B cell (primary cell): ENCODE measurements at regions not wholly inside any gene's neighbourhood (a gene's known extent, or its start where the extent isn't known, plus 50 kb on each side); places are given as distances from the start of the nearest gene placed in this dataset.

ENCODE experiments used
- ATAC-seq: fragments of 200-7000 bp; cut with Tn5 transposase; one replicate; pipeline ENCODE4 v1.10.0; 2021; ENCODE audit warnings: low read depth, mild to moderate bottlenecking, moderate number of reproducible peaks, moderate library complexity
- CTCF ChIA-PET: fragments of 350-600 bp; sonication (Branson Sonifier 250); formaldehyde crosslinking; loops from one replicate; lab custom pipeline; 2021; ENCODE audit warnings: antibody characterized with exemption, inconsistent platforms; lab: Charles Lee
- POLR2A ChIA-PET: fragments of 350-600 bp; sonication (Branson Sonifier 250); formaldehyde crosslinking; loops from one replicate; lab custom pipeline; 2021; ENCODE audit warnings: antibody characterized with exemption; lab: Charles Lee
- DNase-seq: peaks from one replicate; pipeline ENCODE4 v3.0.0; 2013
- H2AFZ ChIP-seq: 2 replicates; pipeline ENCODE4 v1.6.1; 2012; ENCODE audit warnings: mild to moderate bottlenecking, low read depth, low read length; ENCODE audit not compliant: insufficient read depth, poor library complexity, severe bottlenecking
- H3K27ac ChIP-seq, 2 donors: 1 replicate in 1 of 2; 2 replicates in 1 of 2; pipeline ENCODE4 v1.5.1; 2012 to 2013; ENCODE audit warnings: low read length in 2 of 2, mild to moderate bottlenecking in 2 of 2, moderate library complexity in 1 of 2
- H3K27me3 ChIP-seq, 4 experiments: fragments of 200-600 bp in 1 of 4; sonication (generic) in 1 of 4; replicated peaks in 1 of 4; 1 replicate in 2 of 4; 2 replicates in 2 of 4; pipeline versions ENCODE4 v1.6.1 to v1.7.0; 2013 to 2016; ENCODE audit warnings: low read length in 3 of 4, mild to moderate bottlenecking in 2 of 4, mixed read lengths in 1 of 4, moderate library complexity in 1 of 4; ENCODE audit not compliant: insufficient read depth in 4 of 4, control insufficient read depth in 3 of 4; ENCODE audit errors: control extremely low read depth in 1 of 4
- H3K36me3 ChIP-seq, 2 experiments: replicated peaks in 1 of 2; 1 replicate in 1 of 2; 2 replicates in 1 of 2; pipeline versions ENCODE4 v1.6.1 to v1.7.1; 2013; ENCODE audit warnings: low read length in 1 of 2; ENCODE audit not compliant: insufficient read depth in 2 of 2, control insufficient read depth in 1 of 2; ENCODE audit errors: control extremely low read depth in 1 of 2, extremely low read depth in 1 of 2
- H3K4me1 ChIP-seq, 2 donors: fragments of 200-600 bp in 1 of 2; sonication (generic) in 1 of 2; 1 replicate in 1 of 2; 2 replicates in 1 of 2; pipeline versions ENCODE4 v1.5.1 to v1.6.1; 2013 to 2017; ENCODE audit warnings: low read length in 2 of 2; ENCODE audit not compliant: control insufficient read depth in 2 of 2, insufficient read depth in 2 of 2
- H3K4me2 ChIP-seq: replicated peaks from 2 replicates; pipeline ENCODE3; 2012; ENCODE audit warnings: mild to moderate bottlenecking, low read depth, low read length; ENCODE audit not compliant: poor library complexity, severe bottlenecking
- H3K4me3 ChIP-seq, 5 experiments: fragments of 200-600 bp in 1 of 5; sonication (generic) in 1 of 5; 1 replicate in 3 of 5; 2 replicates in 2 of 5; pipeline versions ENCODE4 v1.5.1 to v1.7.0; 2011 to 2016; ENCODE audit warnings: low read length in 4 of 5, mild to moderate bottlenecking in 4 of 5, low read depth in 2 of 5, control low read depth in 1 of 5, moderate library complexity in 1 of 5; ENCODE audit not compliant: insufficient read depth in 1 of 5; ENCODE audit errors: control extremely low read depth in 1 of 5, extremely low read depth in 1 of 5
- H3K79me2 ChIP-seq: fragments of 200-600 bp; sonication (generic); one replicate; pipeline ENCODE4 v1.6.0; 2016; ENCODE audit warnings: low read length; ENCODE audit not compliant: control insufficient read depth, insufficient read depth
- H3K9ac ChIP-seq: fragments of 200-600 bp; sonication (generic); 2 replicates; pipeline ENCODE4 v1.6.1; 2017; ENCODE audit warnings: mild to moderate bottlenecking, low read length, moderate library complexity
- H3K9me3 ChIP-seq, 3 donors: one replicate each; pipeline versions ENCODE4 v1.6.1 to v1.7.1; 2013; ENCODE audit warnings: low read length in 2 of 3; ENCODE audit not compliant: control insufficient read depth in 2 of 3, insufficient read depth in 1 of 3; ENCODE audit errors: control extremely low read depth in 1 of 3
- H4K20me1 ChIP-seq: 2 replicates; pipeline ENCODE4 v1.6.0; 2012; ENCODE audit warnings: mild to moderate bottlenecking, low read length; ENCODE audit not compliant: insufficient read depth, control insufficient read depth, poor library complexity, severe bottlenecking
- H3K27ac Mint-ChIP-seq: one replicate; pipeline ENCODE4 v1.8.0; 2021; ENCODE audit warnings: mixed read lengths
- H3K27me3 Mint-ChIP-seq: one replicate; pipeline ENCODE4 v1.8.0; 2021; ENCODE audit warnings: mixed read lengths
- H3K4me1 Mint-ChIP-seq: one replicate; pipeline ENCODE4 v1.8.0; 2021; ENCODE audit warnings: mixed read lengths
- H3K4me3 Mint-ChIP-seq: one replicate; pipeline ENCODE4 v1.8.0; 2021; ENCODE audit warnings: mixed read lengths
- H3K9me3 Mint-ChIP-seq: one replicate; pipeline ENCODE4 v1.8.0; 2022; ENCODE audit warnings: mixed read lengths; ENCODE audit not compliant: insufficient read depth
- CTCF ChIP-seq: fragments of 200-600 bp; IDR thresholded peaks from one replicate; pipeline ENCODE4 v1.8.0; 2022; ENCODE audit warnings: antibody characterized with exemption, mild to moderate bottlenecking
- EZH2 ChIP-seq: IDR thresholded peaks from 2 replicates; pipeline ENCODE4 v1.6.1; 2012; ENCODE audit warnings: borderline replicate concordance, low read depth, mild to moderate bottlenecking, moderate library complexity, low read length; ENCODE audit not compliant: insufficient read depth, poor library complexity, severe bottlenecking
- WGBS: methylation state at CpG from one replicate; pipeline ENCODE4 v1.1.5; 2013; ENCODE audit warnings: missing lambda C conversion rate; ENCODE audit not compliant: insufficient coverage; 5-methylcytosine and 5-hydroxymethylcytosine counted together
- intact Hi-C: fragments of 100-400 bp; cut with micrococcal nuclease; formaldehyde crosslinking; loops from one replicate; pipeline ENCODE4 v1.10.0; 2022

GRCh38 chr1:43054961-43055360 lies 96.3 kb upstream of the SLC2A1 start:
- DNase-seq: no peak
- Histone ChIP-seq H3K4me3 (no peak overlapping the region), H3K9me3 (peaks cover 0 to 3% (median 0%) of the 10 kb centered on the region in 3 donors), H3K36me3 (no peaks in the 10 kb centered on the region), H3K4me1 (peaks cover 0 to 5% of the 10 kb centered on the region in 2 donors), H4K20me1 (no peaks in the 10 kb centered on the region), H3K27me3 (no peaks in the 10 kb centered on the region), H3K27ac (no peak overlapping the region), H3K4me2 (no peak overlapping the region), H2AFZ (no peak overlapping the region), H3K79me2 (no peaks in the 10 kb centered on the region), H3K9ac (no peak overlapping the region)
- no peak for ATAC-seq
- no peak for TF ChIP-seq EZH2
- no peak for TF ChIP-seq CTCF
- H3K27me3 Mint-ChIP-seq: peaks cover 39% of the 10 kb centered on the region
- ChIA-PET POLR2A (no interaction called here), CTCF (no interaction called here)
- peaks cover 13% of the 10 kb centered on the region for H3K4me1 Mint-ChIP-seq
- no peak overlapping the region for H3K4me3 Mint-ChIP-seq
- H3K27ac Mint-ChIP-seq: no peak overlapping the region
- no peaks in the 10 kb centered on the region for H3K9me3 Mint-ChIP-seq
- intact Hi-C loops: no loop called here
- WGBS: 92% methylated on average over 1 of the region's 2 CpGs

GRCh38 chr1:43052786-43053439 lies 94.2 kb upstream of the SLC2A1 start:
- no peaks in the 10 kb centered on the region for H4K20me1 ChIP-seq
- TF ChIP-seq EZH2: no peak
- no peak overlapping the region for H3K4me2 ChIP-seq
- Mint-ChIP-seq H3K27ac (no peak overlapping the region), H3K4me3 (no peak overlapping the region), H3K9me3 (no peaks in the 10 kb centered on the region), H3K27me3 (peaks cover 24% of the 10 kb centered on the region), H3K4me1 (peaks cover 2% of the 10 kb centered on the region)
- no peak overlapping the region for H3K4me3 ChIP-seq
- no peaks in the 10 kb centered on the region for H3K79me2 ChIP-seq
- H3K4me1 ChIP-seq: no peaks in the 10 kb centered on the region
- CTCF ChIA-PET: interaction anchor here (0.9 to 2.2 kb wide), 2 partner anchors 21 to 140 kb away, joined by 4 to 7 read pairs; no protein-coding TSS in a partner anchor
- 72% methylated on average over 2 of the region's 2 CpGs for WGBS
- POLR2A ChIA-PET: no interaction called here
- ATAC-seq (no peak), DNase-seq (no peak)
- peaks cover 0 to 3% (median 0%) of the 10 kb centered on the region in 3 donors for H3K9me3 ChIP-seq
- no peak overlapping the region for H2AFZ ChIP-seq
- intact Hi-C loops: no loop called here
- no peaks in the 10 kb centered on the region for H3K36me3 ChIP-seq
- no peak overlapping the region for H3K27ac ChIP-seq
- no peaks in the 10 kb centered on the region for H3K27me3 ChIP-seq
- H3K9ac ChIP-seq: no peak overlapping the region
